Esophagus squamous epithelium (tissue), 4 donors: ENCODE measurements at regions not wholly inside any gene's neighbourhood (a gene's known extent, or its start where the extent isn't known, plus 50 kb on each side); places are given as distances from the start of the nearest gene placed in this dataset.

ENCODE experiments used
- POLR2A ChIP-seq, 4 donors: fragments of 450-650 bp; IDR thresholded peaks; one replicate each; pipeline ENCODE4 v1.6.1; 2017; ENCODE audit warnings: antibody characterized with exemption in 4 of 4, mild to moderate bottlenecking in 4 of 4, moderate library complexity in 3 of 4
- TF ChIP-seq, protein P1 (sequence below), 6 experiments: fragments of 450-650 bp in 4 of 6; fragments of 200-600 bp in 2 of 6; sonication (generic) in 2 of 6; IDR thresholded peaks; one replicate each; pipeline ENCODE4 v1.5.1; 2016 to 2019; ENCODE audit warnings: antibody characterized with exemption in 6 of 6, mild to moderate bottlenecking in 4 of 6, moderate library complexity in 4 of 6

- TF ChIP-seq, protein P1, sequence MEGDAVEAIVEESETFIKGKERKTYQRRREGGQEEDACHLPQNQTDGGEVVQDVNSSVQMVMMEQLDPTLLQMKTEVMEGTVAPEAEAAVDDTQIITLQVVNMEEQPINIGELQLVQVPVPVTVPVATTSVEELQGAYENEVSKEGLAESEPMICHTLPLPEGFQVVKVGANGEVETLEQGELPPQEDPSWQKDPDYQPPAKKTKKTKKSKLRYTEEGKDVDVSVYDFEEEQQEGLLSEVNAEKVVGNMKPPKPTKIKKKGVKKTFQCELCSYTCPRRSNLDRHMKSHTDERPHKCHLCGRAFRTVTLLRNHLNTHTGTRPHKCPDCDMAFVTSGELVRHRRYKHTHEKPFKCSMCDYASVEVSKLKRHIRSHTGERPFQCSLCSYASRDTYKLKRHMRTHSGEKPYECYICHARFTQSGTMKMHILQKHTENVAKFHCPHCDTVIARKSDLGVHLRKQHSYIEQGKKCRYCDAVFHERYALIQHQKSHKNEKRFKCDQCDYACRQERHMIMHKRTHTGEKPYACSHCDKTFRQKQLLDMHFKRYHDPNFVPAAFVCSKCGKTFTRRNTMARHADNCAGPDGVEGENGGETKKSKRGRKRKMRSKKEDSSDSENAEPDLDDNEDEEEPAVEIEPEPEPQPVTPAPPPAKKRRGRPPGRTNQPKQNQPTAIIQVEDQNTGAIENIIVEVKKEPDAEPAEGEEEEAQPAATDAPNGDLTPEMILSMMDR (IDR thresholded peaks at IDR 0.05), result no peak
- no peak for TF ChIP-seq POLR2A (IDR thresholded peaks at IDR 0.05)
Measured at GRCh38 chr3:197430502-197430901, 125.3 kb downstream of the BDH1 start.
